ENCODE measurements at regions not wholly inside any gene's neighbourhood (a gene's known extent, or its start where the extent isn't known, plus 50 kb on each side); places are given as distances from the start of the nearest gene placed in this dataset.

- DNase-seq (ENCODE audit: low read depth, low spot score), result no peak
- no peak for TF ChIP-seq CTCF (IDR thresholded peaks at IDR 0.05; ENCODE audit: low read depth, low read length)
- H3K4me3 ChIP-seq (ENCODE audit: low read depth, low read length), result no peak overlapping the region
- peaks cover 10% of the 10 kb centered on the region for H3K9me3 ChIP-seq (ENCODE audit: control insufficient read depth, insufficient read depth, low read length)
- no peaks in the 10 kb centered on the region for H3K27me3 ChIP-seq (ENCODE audit: control insufficient read depth, insufficient read depth, low read length)
- no peak overlapping the region for H3K27ac ChIP-seq (ENCODE audit: low read depth, low read length)
- ChIA-PET CTCF (no interaction called here), POLR2A (no interaction called here)
Observed at GRCh38 chr15:86009727-86010126, 69.9 kb upstream of the AGBL1 start.

GRCh38 chr15:86010398-86010797 lies 69.3 kb upstream of the AGBL1 start:
- Histone ChIP-seq H3K27me3 (ENCODE audit: control insufficient read depth, insufficient read depth, low read length) (no peaks in the 10 kb centered on the region), H3K4me3 (ENCODE audit: low read depth, low read length) (no peak overlapping the region), H3K9me3 (ENCODE audit: control insufficient read depth, insufficient read depth, low read length) (peaks cover 10% of the 10 kb centered on the region), H3K27ac (ENCODE audit: low read depth, low read length) (no peak overlapping the region)
- no peak for TF ChIP-seq CTCF (IDR thresholded peaks at IDR 0.05; ENCODE audit: low read depth, low read length)
- no peak for DNase-seq (ENCODE audit: low read depth, low spot score)
- ChIA-PET CTCF (no interaction called here), POLR2A (no interaction called here)

- H3K4me3 ChIP-seq (ENCODE audit: low read depth, low read length), result no peak overlapping the region
- H3K27me3 ChIP-seq (ENCODE audit: control insufficient read depth, insufficient read depth, low read length), result no peaks in the 10 kb centered on the region
- no peak for TF ChIP-seq CTCF (IDR thresholded peaks at IDR 0.05; ENCODE audit: low read depth, low read length)
- no peak overlapping the region for H3K27ac ChIP-seq (ENCODE audit: low read depth, low read length)
- CTCF ChIA-PET, result no interaction called here
- no peak for DNase-seq (ENCODE audit: low read depth, low spot score)
- POLR2A ChIA-PET, result no interaction called here
- peaks cover 10% of the 10 kb centered on the region for H3K9me3 ChIP-seq (ENCODE audit: control insufficient read depth, insufficient read depth, low read length)
Observed at GRCh38 chr15:86010891-86011290, 68.8 kb upstream of the AGBL1 start.

- no peak for TF ChIP-seq CTCF (IDR thresholded peaks at IDR 0.05; ENCODE audit: low read depth, low read length)
- DNase-seq (ENCODE audit: low read depth, low spot score), result no peak
- ChIA-PET CTCF (no interaction called here), POLR2A (no interaction called here)
- H3K4me3 ChIP-seq (ENCODE audit: low read depth, low read length), result no peak overlapping the region
- H3K27me3 ChIP-seq (ENCODE audit: control insufficient read depth, insufficient read depth, low read length), result no peaks in the 10 kb centered on the region
- no peak overlapping the region for H3K27ac ChIP-seq (ENCODE audit: low read depth, low read length)
- H3K9me3 ChIP-seq (ENCODE audit: control insufficient read depth, insufficient read depth, low read length), result peaks cover 10% of the 10 kb centered on the region
Observed at GRCh38 chr15:86014016-86014415, 65.7 kb upstream of the AGBL1 start.

GRCh38 chr15:86016750-86017149 lies 62.9 kb upstream of the AGBL1 start:
- H3K4me3 ChIP-seq (ENCODE audit: low read depth, low read length), result no peak overlapping the region
- CTCF ChIA-PET, result no interaction called here

More at GRCh38 chr15:86016750-86017149, 62.9 kb upstream of the AGBL1 start:
- Histone ChIP-seq H3K9me3 (ENCODE audit: control insufficient read depth, insufficient read depth, low read length) (peaks cover 4% of the 10 kb centered on the region; the same call in 1 of the 2 replicates), H3K27me3 (ENCODE audit: control insufficient read depth, insufficient read depth, low read length) (no peaks in the 10 kb centered on the region), H3K27ac (ENCODE audit: low read depth, low read length) (no peak overlapping the region)
- DNase-seq (ENCODE audit: low read depth, low spot score), result no peak
- POLR2A ChIA-PET, result no interaction called here
- no peak for TF ChIP-seq CTCF (IDR thresholded peaks at IDR 0.05; ENCODE audit: low read depth, low read length)

Data from AG04450 (cell line).